Sigmoid colon (tissue), 3 donors: ENCODE measurements at regions not wholly inside any gene's neighbourhood (a gene's known extent, or its start where the extent isn't known, plus 50 kb on each side); places are given as distances from the start of the nearest gene placed in this dataset.

ENCODE experiments used
- CTCF ChIP-seq, 4 experiments: fragments of 450-650 bp in 3 of 4; fragments of 200-600 bp in 1 of 4; IDR thresholded peaks; one replicate each; pipeline ENCODE4 v1.5.1; 2016 to 2019; ENCODE audit warnings: antibody characterized with exemption in 4 of 4, mild to moderate bottlenecking in 3 of 4, moderate library complexity in 2 of 4
- POLR2A ChIP-seq, 2 donors: fragments of 450-650 bp; IDR thresholded peaks; one replicate each; pipeline ENCODE4 v1.6.1; 2016; ENCODE audit warnings: antibody characterized with exemption in 2 of 2, mild to moderate bottlenecking in 2 of 2, moderate library complexity in 2 of 2

GRCh38 chr2:118279005-118279404 is 190.7 kb downstream of the INSIG2 start:
- TF ChIP-seq POLR2A (IDR thresholded peaks at IDR 0.05) (no peak), CTCF (IDR thresholded peaks at IDR 0.05) (no peak)
